ENCODE measurements at regions not wholly inside any gene's neighbourhood (a gene's known extent, or its start where the extent isn't known, plus 50 kb on each side); places are given as distances from the start of the nearest gene placed in this dataset.

- no peak for DNase-seq (ENCODE audit: insufficient read length, low spot score)
- no peak for FAIRE-seq
- no peak for TF ChIP-seq CTCF (IDR thresholded peaks at IDR 0.05; ENCODE audit: insufficient read depth, missing control alignments)
These were observed 130.7 kb upstream of the NTRK2 start for GRCh38 chr9:84538879-84539278.

GRCh38 chr9:84542554-84542953 lies 127.0 kb upstream of the NTRK2 start:
- no peak for FAIRE-seq
- DNase-seq (ENCODE audit: insufficient read length, low spot score), result no peak
- no peak for TF ChIP-seq CTCF (IDR thresholded peaks at IDR 0.05; ENCODE audit: insufficient read depth, missing control alignments)

GRCh38 chr9:84554069-84554664 lies 115.4 kb upstream of the NTRK2 start:
- FAIRE-seq (no peak), DNase-seq (ENCODE audit: insufficient read length, low spot score) (no peak)
- no peak for TF ChIP-seq CTCF (IDR thresholded peaks at IDR 0.05; ENCODE audit: insufficient read depth, missing control alignments)

- no peak for DNase-seq (ENCODE audit: insufficient read length, low spot score)
- no peak for TF ChIP-seq CTCF (IDR thresholded peaks at IDR 0.05; ENCODE audit: insufficient read depth, missing control alignments)
- no peak for FAIRE-seq
These were observed 113.0 kb upstream of the NTRK2 start for GRCh38 chr9:84556556-84556955.

GRCh38 chr9:84557751-84558150 lies 111.8 kb upstream of the NTRK2 start:
- DNase-seq (ENCODE audit: insufficient read length, low spot score), result no peak
- no peak for TF ChIP-seq CTCF (IDR thresholded peaks at IDR 0.05; ENCODE audit: insufficient read depth, missing control alignments)
- FAIRE-seq, result no peak

- no peak for DNase-seq (ENCODE audit: insufficient read length, low spot score)
- no peak for FAIRE-seq
- TF ChIP-seq CTCF (IDR thresholded peaks at IDR 0.05; ENCODE audit: insufficient read depth, missing control alignments), result no peak
These were observed 105.8 kb upstream of the NTRK2 start for GRCh38 chr9:84563691-84564090.

GRCh38 chr9:84567805-84568204 lies 101.7 kb upstream of the NTRK2 start:
- DNase-seq (ENCODE audit: insufficient read length, low spot score) (no peak), FAIRE-seq (no peak)
- TF ChIP-seq CTCF (IDR thresholded peaks at IDR 0.05; ENCODE audit: insufficient read depth, missing control alignments), result no peak
